ENCODE measurements at regions not wholly inside any gene's neighbourhood (a gene's known extent, or its start where the extent isn't known, plus 50 kb on each side); places are given as distances from the start of the nearest gene placed in this dataset.

DNA sequence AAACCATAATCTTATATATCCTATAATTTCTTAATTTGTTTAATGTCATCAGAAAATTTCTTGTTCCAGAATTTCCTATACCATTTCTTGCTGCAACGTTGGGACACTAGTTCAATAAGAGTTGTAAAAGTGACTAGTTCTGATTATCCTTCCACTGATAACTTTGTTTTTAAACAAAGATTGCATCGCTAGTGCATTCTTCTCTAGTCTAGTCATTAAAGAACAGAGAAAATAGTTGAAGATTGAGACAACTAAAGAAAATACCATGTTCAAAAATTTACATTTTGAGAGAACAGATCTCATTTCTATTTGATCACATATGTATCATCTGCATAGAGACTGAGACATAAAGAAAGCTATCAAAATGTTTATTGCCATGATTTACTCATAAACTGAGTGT lies 1888.2 kb downstream of the EFNA5 start:
- TF ChIP-seq, protein P1, sequence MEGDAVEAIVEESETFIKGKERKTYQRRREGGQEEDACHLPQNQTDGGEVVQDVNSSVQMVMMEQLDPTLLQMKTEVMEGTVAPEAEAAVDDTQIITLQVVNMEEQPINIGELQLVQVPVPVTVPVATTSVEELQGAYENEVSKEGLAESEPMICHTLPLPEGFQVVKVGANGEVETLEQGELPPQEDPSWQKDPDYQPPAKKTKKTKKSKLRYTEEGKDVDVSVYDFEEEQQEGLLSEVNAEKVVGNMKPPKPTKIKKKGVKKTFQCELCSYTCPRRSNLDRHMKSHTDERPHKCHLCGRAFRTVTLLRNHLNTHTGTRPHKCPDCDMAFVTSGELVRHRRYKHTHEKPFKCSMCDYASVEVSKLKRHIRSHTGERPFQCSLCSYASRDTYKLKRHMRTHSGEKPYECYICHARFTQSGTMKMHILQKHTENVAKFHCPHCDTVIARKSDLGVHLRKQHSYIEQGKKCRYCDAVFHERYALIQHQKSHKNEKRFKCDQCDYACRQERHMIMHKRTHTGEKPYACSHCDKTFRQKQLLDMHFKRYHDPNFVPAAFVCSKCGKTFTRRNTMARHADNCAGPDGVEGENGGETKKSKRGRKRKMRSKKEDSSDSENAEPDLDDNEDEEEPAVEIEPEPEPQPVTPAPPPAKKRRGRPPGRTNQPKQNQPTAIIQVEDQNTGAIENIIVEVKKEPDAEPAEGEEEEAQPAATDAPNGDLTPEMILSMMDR (IDR thresholded peaks at IDR 0.05), result no peak
- TF ChIP-seq POLR2A (IDR thresholded peaks at IDR 0.05), result no peak
